ENCODE measurements at regions not wholly inside any gene's neighbourhood (a gene's known extent, or its start where the extent isn't known, plus 50 kb on each side); places are given as distances from the start of the nearest gene placed in this dataset.

GRCh38 chr2:41710944-41711343 is 336.9 kb upstream of the PKDCC start:
- TF ChIP-seq POLR2A (IDR thresholded peaks at IDR 0.05) (no peak), EP300 (IDR thresholded peaks at IDR 0.05) (no peak), CTCF (IDR thresholded peaks at IDR 0.05) (no peak)
